PC-9 (cell line): ENCODE measurements at regions not wholly inside any gene's neighbourhood (a gene's known extent, or its start where the extent isn't known, plus 50 kb on each side); places are given as distances from the start of the nearest gene placed in this dataset.

ENCODE experiments used
- BruUV-seq: library from RNA; stranded (reverse); fragments of 400-500 nt; replicated peaks from 2 replicates; lab custom pipeline; 2021; lab: Mats Ljungman, UMichigan
- CTCF ChIA-PET: fragments of 300-600 bp; sonication (Branson Sonifier 250); formaldehyde crosslinking; loops from one replicate; lab custom pipeline; 2022; ENCODE audit warnings: antibody characterized with exemption; lab: Charles Lee
- POLR2A ChIA-PET: fragments of 300-600 bp; sonication (Branson Sonifier 250); formaldehyde crosslinking; loops from one replicate; lab custom pipeline; 2022; ENCODE audit warnings: antibody characterized with exemption; ENCODE audit not compliant: unreplicated experiment; lab: Charles Lee
- DNase-seq, 2 experiments: peaks; one replicate each; pipeline versions ENCODE4 v3.0.0 to v3.0.0-alpha.2; 2015 to 2022; ENCODE audit warnings: mixed read lengths in 1 of 2
- H2AFZ ChIP-seq: fragments of 200-600 bp; sonication (generic); 2 replicates; pipeline ENCODE4 v1.8.1; 2017; ENCODE audit warnings: antibody characterized with exemption
- H3F3A ChIP-seq: fragments of 200-600 bp; sonication (generic); 2 replicates; pipeline ENCODE4 v1.8.1; 2017; ENCODE audit warnings: antibody characterized with exemption, mild to moderate bottlenecking, low read depth; ENCODE audit not compliant: insufficient read depth
- H3K27ac ChIP-seq: fragments of 200-600 bp; sonication (generic); 2 replicates; pipeline ENCODE4 v1.6.1; 2016; ENCODE audit warnings: mixed run types
- H3K27me3 ChIP-seq: fragments of 200-600 bp; sonication (generic); 2 replicates; pipeline ENCODE4 v1.6.1; 2016; ENCODE audit warnings: low read depth, mixed run types; ENCODE audit not compliant: insufficient read depth
- H3K36me3 ChIP-seq: fragments of 200-600 bp; sonication (generic); 2 replicates; pipeline ENCODE4 v1.6.1; 2016; ENCODE audit warnings: low read depth, mixed run types
- H3K4me1 ChIP-seq: fragments of 200-600 bp; sonication (generic); replicated peaks from 2 replicates; pipeline ENCODE4 v1.6.1; 2016; ENCODE audit warnings: mixed run types; ENCODE audit not compliant: insufficient read depth
- H3K4me2 ChIP-seq: fragments of 200-600 bp; sonication (generic); 2 replicates; pipeline ENCODE4 v1.6.1; 2017; ENCODE audit warnings: mixed run types
- H3K4me3 ChIP-seq: fragments of 200-600 bp; sonication (generic); 2 replicates; pipeline ENCODE4 v1.6.1; 2016; ENCODE audit warnings: mixed run types
- H3K79me2 ChIP-seq: fragments of 200-600 bp; sonication (generic); 2 replicates; pipeline ENCODE4 v1.6.1; 2017; ENCODE audit warnings: low read depth, mixed run types
- H3K9me2 ChIP-seq: fragments of 200-600 bp; sonication (generic); 2 replicates; pipeline ENCODE4 v1.8.1; 2017; ENCODE audit warnings: mild to moderate bottlenecking; ENCODE audit not compliant: insufficient read depth
- H3K9me3 ChIP-seq: fragments of 200-600 bp; sonication (generic); 2 replicates; pipeline ENCODE4 v1.8.1; 2016; ENCODE audit warnings: low read depth; ENCODE audit not compliant: insufficient read depth
- H4K20me1 ChIP-seq: fragments of 200-600 bp; sonication (generic); 2 replicates; pipeline ENCODE4 v1.8.1; 2017; ENCODE audit not compliant: insufficient read depth
- EZH2 ChIP-seq: fragments of 200-600 bp; sonication (generic); IDR thresholded peaks from 2 replicates; pipeline ENCODE4 v1.8.0; 2017; ENCODE audit warnings: antibody characterized with exemption, low read depth
- intact Hi-C: fragments of 100-400 bp; cut with micrococcal nuclease; formaldehyde crosslinking; loops from one replicate; pipeline ENCODE4 v1.10.0; 2022; ENCODE audit not compliant: unreplicated experiment
- TF ChIP-seq, protein P1 (sequence below): fragments of 200-600 bp; sonication (generic); conservative IDR thresholded peaks from 2 replicates; pipeline ENCODE4 v1.6.1; 2017; ENCODE audit warnings: mixed run types, antibody characterized with exemption, mild to moderate bottlenecking, moderate library complexity

DNA sequence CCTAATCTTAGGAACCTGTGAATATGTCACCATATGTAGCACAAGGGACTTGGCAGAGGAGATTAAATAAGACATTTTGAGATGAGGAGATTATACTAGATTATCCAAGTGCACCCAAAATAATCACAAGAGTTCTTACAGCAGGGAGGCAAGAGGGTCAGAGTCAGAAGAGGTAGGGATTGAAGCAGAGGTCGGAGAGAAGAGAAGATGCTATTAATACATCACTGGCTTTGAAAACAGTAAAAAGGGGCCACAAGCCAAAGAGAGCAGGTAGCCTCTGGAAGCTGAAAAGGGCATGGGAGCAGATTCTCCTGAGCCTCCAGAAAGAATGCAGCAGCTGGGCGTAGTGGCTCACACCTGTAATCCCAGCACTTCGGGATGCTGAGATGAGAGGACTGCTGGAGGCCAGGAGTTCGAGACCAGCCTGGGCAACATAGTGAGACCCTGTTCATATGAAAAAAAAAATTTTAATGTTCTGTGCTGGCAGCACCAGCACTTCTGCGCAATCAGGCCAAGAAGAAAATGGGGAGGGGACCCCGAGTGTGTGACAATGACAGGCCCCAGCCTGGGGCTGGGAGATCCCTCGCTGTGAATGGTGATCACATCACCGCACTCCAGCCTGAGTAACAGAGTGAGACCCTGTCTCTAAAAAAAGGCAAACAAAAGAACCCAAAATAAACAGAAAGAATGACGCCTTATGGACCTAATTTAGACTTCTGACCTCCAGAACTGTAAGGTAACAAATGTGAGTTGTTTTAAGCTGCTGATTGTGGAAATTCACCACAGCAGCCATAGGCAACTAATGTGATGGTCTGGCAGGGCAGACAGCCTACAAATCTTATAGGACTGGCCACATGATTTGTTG is 275.4 kb downstream of the MRTFB start:
- H2AFZ ChIP-seq, result no peak overlapping the region
- TF ChIP-seq, protein P1, sequence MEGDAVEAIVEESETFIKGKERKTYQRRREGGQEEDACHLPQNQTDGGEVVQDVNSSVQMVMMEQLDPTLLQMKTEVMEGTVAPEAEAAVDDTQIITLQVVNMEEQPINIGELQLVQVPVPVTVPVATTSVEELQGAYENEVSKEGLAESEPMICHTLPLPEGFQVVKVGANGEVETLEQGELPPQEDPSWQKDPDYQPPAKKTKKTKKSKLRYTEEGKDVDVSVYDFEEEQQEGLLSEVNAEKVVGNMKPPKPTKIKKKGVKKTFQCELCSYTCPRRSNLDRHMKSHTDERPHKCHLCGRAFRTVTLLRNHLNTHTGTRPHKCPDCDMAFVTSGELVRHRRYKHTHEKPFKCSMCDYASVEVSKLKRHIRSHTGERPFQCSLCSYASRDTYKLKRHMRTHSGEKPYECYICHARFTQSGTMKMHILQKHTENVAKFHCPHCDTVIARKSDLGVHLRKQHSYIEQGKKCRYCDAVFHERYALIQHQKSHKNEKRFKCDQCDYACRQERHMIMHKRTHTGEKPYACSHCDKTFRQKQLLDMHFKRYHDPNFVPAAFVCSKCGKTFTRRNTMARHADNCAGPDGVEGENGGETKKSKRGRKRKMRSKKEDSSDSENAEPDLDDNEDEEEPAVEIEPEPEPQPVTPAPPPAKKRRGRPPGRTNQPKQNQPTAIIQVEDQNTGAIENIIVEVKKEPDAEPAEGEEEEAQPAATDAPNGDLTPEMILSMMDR, result no peak
- TF ChIP-seq EZH2, result no peak
- ChIA-PET POLR2A (no interaction called here), CTCF (no interaction called here)
- no peaks in the 10 kb centered on the region for H3K36me3 ChIP-seq
- H3K27me3 ChIP-seq, result no peaks in the 10 kb centered on the region
- H3K79me2 ChIP-seq, result no peaks in the 10 kb centered on the region
- no peak overlapping the region for H3K4me2 ChIP-seq
- H3K4me1 ChIP-seq, result no peaks in the 10 kb centered on the region
- no peak for DNase-seq
- no peak overlapping the region for H3K27ac ChIP-seq
- no peak overlapping the region for H3K4me3 ChIP-seq
- no peaks in the 10 kb centered on the region for H3K9me2 ChIP-seq
- H4K20me1 ChIP-seq, result no peaks in the 10 kb centered on the region
- H3F3A ChIP-seq, result no peaks in the 10 kb centered on the region
- H3K9me3 ChIP-seq, result no peaks in the 10 kb centered on the region
- no TSS peak for BruUV-seq
- intact Hi-C loops, result no loop called here

DNA sequence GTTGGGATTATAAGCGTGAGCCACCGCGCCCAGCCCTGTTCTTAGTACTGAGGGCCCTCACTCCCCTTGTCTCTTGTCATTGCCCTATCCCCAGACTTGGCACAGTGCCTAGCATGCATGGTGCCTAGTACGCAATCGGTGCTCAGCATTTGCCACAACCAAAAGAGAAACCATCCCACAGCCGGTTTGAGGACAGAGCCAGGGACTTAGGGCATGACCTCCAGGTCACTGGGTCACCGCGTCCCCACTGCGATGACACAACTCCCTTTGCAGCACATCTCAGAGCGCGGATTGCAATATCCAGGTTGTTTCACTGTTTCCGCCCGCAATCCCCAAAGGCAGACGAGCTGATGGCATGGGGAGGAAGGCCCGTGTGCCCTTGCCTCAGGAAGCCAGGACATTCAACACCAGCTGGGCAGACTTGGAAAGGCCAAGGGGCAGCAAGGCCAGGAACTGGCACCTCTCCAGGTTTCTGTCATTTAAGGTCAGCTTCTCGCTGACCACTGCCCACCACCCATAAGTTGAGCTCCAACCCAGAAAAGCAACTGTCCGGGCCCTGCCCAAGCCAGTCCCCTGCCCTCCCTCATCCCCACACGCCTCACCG is 274.5 kb downstream of the MRTFB start:
- ChIA-PET POLR2A (no interaction called here), CTCF (no interaction called here)
- no peaks in the 10 kb centered on the region for H3F3A ChIP-seq
- H3K27me3 ChIP-seq, result no peaks in the 10 kb centered on the region
- no peak overlapping the region for H3K4me2 ChIP-seq
- TF ChIP-seq, protein P1, result no peak
- no peak for TF ChIP-seq EZH2
- DNase-seq, result no peak
- intact Hi-C loops, result no loop called here
- H4K20me1 ChIP-seq, result no peaks in the 10 kb centered on the region
- no TSS peak for BruUV-seq
- no peaks in the 10 kb centered on the region for H3K9me2 ChIP-seq
- H3K4me3 ChIP-seq, result no peak overlapping the region
- no peak overlapping the region for H3K27ac ChIP-seq
- no peaks in the 10 kb centered on the region for H3K79me2 ChIP-seq
- H3K36me3 ChIP-seq, result no peaks in the 10 kb centered on the region
- H3K4me1 ChIP-seq, result no peaks in the 10 kb centered on the region
- H2AFZ ChIP-seq, result no peak overlapping the region
- H3K9me3 ChIP-seq, result no peaks in the 10 kb centered on the region

DNA sequence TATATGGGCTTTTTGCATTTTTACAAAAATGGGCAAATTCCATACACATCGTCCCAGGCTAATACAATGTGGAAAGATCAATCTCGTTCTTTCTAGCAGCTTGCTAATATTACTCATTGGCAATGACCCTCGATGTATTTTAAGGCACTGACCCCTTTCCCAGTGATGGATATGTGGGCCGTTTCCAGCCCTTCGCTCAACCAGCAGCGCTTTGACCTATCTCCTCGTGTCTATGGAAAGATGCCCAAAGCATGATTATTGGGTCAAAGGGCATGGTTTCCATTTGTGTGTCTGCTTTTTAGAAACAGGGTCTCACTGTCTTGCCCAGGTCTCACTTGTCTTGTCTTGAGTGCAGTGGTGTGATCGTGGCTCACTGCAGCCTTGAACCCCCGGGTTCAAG is 273.8 kb downstream of the MRTFB start:
- no peak for DNase-seq
- intact Hi-C loops, result no loop called here
- H4K20me1 ChIP-seq, result no peaks in the 10 kb centered on the region
- H3K79me2 ChIP-seq, result no peaks in the 10 kb centered on the region
- H3K36me3 ChIP-seq, result no peaks in the 10 kb centered on the region
- no peak overlapping the region for H3K27ac ChIP-seq
- CTCF ChIA-PET, result no interaction called here
- H3K27me3 ChIP-seq, result no peaks in the 10 kb centered on the region
- POLR2A ChIA-PET, result no interaction called here
- no peaks in the 10 kb centered on the region for H3K9me2 ChIP-seq
- H3K4me1 ChIP-seq, result no peaks in the 10 kb centered on the region
- no peak overlapping the region for H3K4me2 ChIP-seq
- BruUV-seq, result no TSS peak
- no peaks in the 10 kb centered on the region for H3K9me3 ChIP-seq
- no peaks in the 10 kb centered on the region for H3F3A ChIP-seq
- no peak for TF ChIP-seq EZH2
- TF ChIP-seq, protein P1, result no peak
- no peak overlapping the region for H2AFZ ChIP-seq
- no peak overlapping the region for H3K4me3 ChIP-seq
